K562 (cell line): ENCODE measurements at regions not wholly inside any gene's neighbourhood (a gene's known extent, or its start where the extent isn't known, plus 50 kb on each side); places are given as distances from the start of the nearest gene placed in this dataset.

Source experiments
- ESRRA ChIP-seq: fragments of 450-650 bp; IDR thresholded peaks from 2 replicates; pipeline ENCODE4 v1.6.1; 2014; ENCODE audit warnings: low read depth, mild to moderate bottlenecking, moderate library complexity, borderline replicate concordance
- GABPA ChIP-seq: fragments of 200-800 bp; sonication (Bioruptor generic); conservative IDR thresholded peaks from 2 replicates; pipeline ENCODE4 v1.6.1; 2016; ENCODE audit warnings: low read depth, missing genetic modification characterization, missing compliant biosample characterization
- HCFC1 ChIP-seq: IDR thresholded peaks from 2 replicates; pipeline ENCODE4 v1.6.1; 2012; ENCODE audit warnings: low read depth, low read length, improper control_type of control experiment
- HNRNPUL1 ChIP-seq: fragments of 200-400 bp; formaldehyde crosslinking; IDR thresholded peaks from 2 replicates; pipeline ENCODE4 v1.6.1; 2017; ENCODE audit warnings: low read length
- PHF8 ChIP-seq: fragments of 200-600 bp; sonication (generic); IDR thresholded peaks from 2 replicates; pipeline ENCODE4 v1.6.1; 2012; ENCODE audit warnings: mixed run types, mild to moderate bottlenecking, inconsistent platforms, low read length, moderate library complexity, borderline replicate concordance
- TCF7L2 ChIP-seq: fragments of 150-350 bp; IDR thresholded peaks from 2 replicates; pipeline ENCODE4 v1.6.1; 2016; ENCODE audit warnings: low read depth, mild to moderate bottlenecking, low read length, moderate library complexity

GRCh38 chr7:12815871-12816270 lies 128.4 kb downstream of the ARL4A start:
- TF ChIP-seq HNRNPUL1 (no peak), TCF7L2 (no peak), ESRRA (no peak), HCFC1 (no peak), PHF8 (no peak), GABPA (no peak)
